ENCODE measurements at regions not wholly inside any gene's neighbourhood (a gene's known extent, or its start where the extent isn't known, plus 50 kb on each side); places are given as distances from the start of the nearest gene placed in this dataset.

- no peak for DNase-seq
Measured at GRCh38 chr11:116598036-116598435, 174.8 kb downstream of the BUD13 start.

GRCh38 chr11:116596346-116597260, 176.2 kb downstream of the BUD13 start:
- DNase-seq: no peak

GRCh38 chr11:116595305-116595880, 177.4 kb downstream of the BUD13 start:
- DNase-seq: no peak

GRCh38 chr11:116590844-116591570, 181.8 kb downstream of the BUD13 start:
- DNase-seq: no peak

- DNase-seq: no peak
Measured at GRCh38 chr11:116589402-116589801, 183.4 kb downstream of the BUD13 start.

- DNase-seq: no peak
Measured at GRCh38 chr11:116586392-116586791, 186.4 kb downstream of the BUD13 start.

- peak; percentile 18 for DNase-seq
Measured at GRCh38 chr11:116582571-116582970, 190.2 kb downstream of the BUD13 start.

- DNase-seq: no peak
Measured at GRCh38 chr11:116581349-116581748, 191.4 kb downstream of the BUD13 start.

GRCh38 chr11:116580799-116581198, 192.0 kb downstream of the BUD13 start:
- DNase-seq: no peak

- peak; percentile 19 for DNase-seq
Measured at GRCh38 chr11:116579857-116580727, 192.7 kb downstream of the BUD13 start.

- peak; percentile 67 for DNase-seq
Measured at GRCh38 chr11:116579031-116579653, 193.6 kb downstream of the BUD13 start.

GRCh38 chr11:116577956-116578355, 194.8 kb downstream of the BUD13 start:
- DNase-seq: no peak

- DNase-seq: no peak
Measured at GRCh38 chr11:116577273-116577672, 195.5 kb downstream of the BUD13 start.

- no peak for DNase-seq
Measured at GRCh38 chr11:116576526-116576925, 196.3 kb downstream of the BUD13 start.

GRCh38 chr11:116567721-116568242, 205.0 kb downstream of the BUD13 start:
- DNase-seq: no peak

- no peak for DNase-seq
Measured at GRCh38 chr11:116563712-116564047, 209.1 kb downstream of the BUD13 start.

- no peak for DNase-seq
Measured at GRCh38 chr11:116563028-116563711, 209.6 kb downstream of the BUD13 start.

GRCh38 chr11:116560589-116560988, 212.2 kb downstream of the BUD13 start:
- no peak for DNase-seq

GRCh38 chr11:116558504-116559211, 214.1 kb downstream of the BUD13 start:
- no peak for DNase-seq

- DNase-seq: no peak
Measured at GRCh38 chr11:116557282-116557681, 215.5 kb downstream of the BUD13 start.

- no peak for DNase-seq
Measured at GRCh38 chr11:116556483-116556882, 216.3 kb downstream of the BUD13 start.

Measured in NCI-H524 treated with DMSO at 0.1 percent for 48 hours (cell line).